Activated CD4-positive, alpha-beta T cell treated with anti-CD3 and anti-CD28 coated beads for 36 hours (primary cell): ENCODE measurements at regions not wholly inside any gene's neighbourhood (a gene's known extent, or its start where the extent isn't known, plus 50 kb on each side); places are given as distances from the start of the nearest gene placed in this dataset.

Experiments
- ATAC-seq: fragments of 200-7000 bp; cut with Tn5 transposase; one replicate; pipeline ENCODE4 v1.10.0; 2021; ENCODE audit warnings: mild to moderate bottlenecking, moderate library complexity
- CTCF ChIA-PET: fragments of 350-600 bp; sonication (Branson Sonifier 250); formaldehyde crosslinking; loops from one replicate; lab custom pipeline; 2021; ENCODE audit warnings: antibody characterized with exemption; lab: Charles Lee
- POLR2A ChIA-PET: fragments of 350-600 bp; sonication (Branson Sonifier 250); formaldehyde crosslinking; loops from one replicate; lab custom pipeline; 2021; ENCODE audit warnings: antibody characterized with exemption, inconsistent platforms; lab: Charles Lee
- DNase-seq: peaks from one replicate; pipeline ENCODE4 v3.0.0-alpha.2; 2020
- H3K27ac Mint-ChIP-seq: one replicate; pipeline ENCODE4 v1.8.0; 2021; ENCODE audit warnings: mixed read lengths
- H3K27me3 Mint-ChIP-seq: one replicate; pipeline ENCODE4 v1.8.0; 2021; ENCODE audit warnings: mixed read lengths
- H3K36me3 Mint-ChIP-seq: one replicate; pipeline ENCODE4 v1.8.0; 2021; ENCODE audit warnings: low read depth, mixed read lengths
- H3K4me1 Mint-ChIP-seq: one replicate; pipeline ENCODE4 v1.8.0; 2021; ENCODE audit warnings: mixed read lengths
- H3K4me3 Mint-ChIP-seq: one replicate; pipeline ENCODE4 v1.8.0; 2021; ENCODE audit warnings: mild to moderate bottlenecking, moderate library complexity, mixed read lengths
- H3K9me3 Mint-ChIP-seq: one replicate; pipeline ENCODE4 v1.8.0; 2021; ENCODE audit warnings: low read depth, mixed read lengths
- intact Hi-C, 2 experiments: fragments of 100-400 bp; cut with DNase I in 1 of 2; cut with micrococcal nuclease in 1 of 2; formaldehyde crosslinking; loops; one replicate each; pipeline versions ENCODE4 v1.14.2 to v1.15.1; 2022 to 2024; cut with DNase I, micrococcal nuclease

- no peaks in the 10 kb centered on the region for H3K9me3 Mint-ChIP-seq
- H3K36me3 Mint-ChIP-seq, result no peaks in the 10 kb centered on the region
- H3K4me3 Mint-ChIP-seq, result no peak overlapping the region
- no peaks in the 10 kb centered on the region for H3K4me1 Mint-ChIP-seq
- ChIA-PET POLR2A (no interaction called here), CTCF (no interaction called here)
- DNase-seq, result no peak
- peaks cover 2% of the 10 kb centered on the region for H3K27me3 Mint-ChIP-seq
- ATAC-seq, result no peak
- H3K27ac Mint-ChIP-seq, result no peak overlapping the region
- intact Hi-C loops, result loop anchor here (5.0 kb wide), 2 partner anchors 791 to 811 kb away; no protein-coding TSS in a partner anchor
Observed at GRCh38 chr14:53536446-53536845, 383.3 kb upstream of the DDHD1 start.

- ATAC-seq, result no peak
- Mint-ChIP-seq H3K4me3 (no peak overlapping the region), H3K9me3 (no peaks in the 10 kb centered on the region), H3K4me1 (no peaks in the 10 kb centered on the region), H3K36me3 (no peaks in the 10 kb centered on the region), H3K27me3 (peaks cover 2% of the 10 kb centered on the region), H3K27ac (no peak overlapping the region)
- POLR2A ChIA-PET, result no interaction called here
- DNase-seq, result no peak
- intact Hi-C loops, result loop anchor here (5.0 kb wide), 2 partner anchors 792 to 812 kb away; no protein-coding TSS in a partner anchor
- CTCF ChIA-PET, result no interaction called here
Observed at GRCh38 chr14:53534841-53535240, 381.7 kb upstream of the DDHD1 start.

DNA sequence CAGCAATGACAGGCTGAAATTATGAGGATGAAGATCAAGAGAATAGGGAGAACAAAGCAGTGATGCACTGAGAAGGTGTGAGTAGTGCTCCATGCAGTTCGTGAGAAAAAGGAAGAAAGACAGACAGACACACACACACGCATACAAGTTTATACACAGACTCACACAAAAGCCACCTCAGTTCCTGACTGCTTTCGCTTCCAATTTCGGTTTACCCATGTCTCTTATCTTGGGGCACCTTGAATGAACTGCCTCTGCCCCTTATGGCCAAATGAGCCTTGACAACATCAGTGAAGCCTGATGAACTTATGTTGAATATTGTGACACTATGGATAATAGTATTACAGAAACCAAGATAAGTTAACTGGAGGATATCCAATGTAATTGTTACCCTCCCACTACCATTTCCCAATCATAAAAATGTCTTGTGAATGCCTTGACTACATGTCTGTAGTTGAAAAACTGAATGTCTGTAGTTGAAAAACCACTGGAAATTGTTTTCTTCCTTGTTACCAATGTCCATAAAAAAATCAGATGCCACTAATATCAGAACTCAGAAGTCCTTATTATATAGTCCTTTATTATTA lies 380.4 kb upstream of the DDHD1 start:
- ATAC-seq, result no peak
- Mint-ChIP-seq H3K9me3 (no peaks in the 10 kb centered on the region), H3K4me3 (no peak overlapping the region), H3K36me3 (no peaks in the 10 kb centered on the region), H3K4me1 (no peaks in the 10 kb centered on the region), H3K27me3 (no peaks in the 10 kb centered on the region), H3K27ac (no peak overlapping the region)
- ChIA-PET CTCF (no interaction called here), POLR2A (no interaction called here)
- intact Hi-C loops, result no loop called here
- no peak for DNase-seq

GRCh38 chr14:53532853-53533252 lies 379.7 kb upstream of the DDHD1 start:
- ChIA-PET CTCF (interaction anchor here (1.7 kb wide), 1 partner anchor 17 kb away, joined by 6 read pairs; no protein-coding TSS in a partner anchor), POLR2A (no interaction called here)
- intact Hi-C loops, result no loop called here
- Mint-ChIP-seq H3K27me3 (no peaks in the 10 kb centered on the region), H3K36me3 (no peaks in the 10 kb centered on the region), H3K27ac (no peak overlapping the region), H3K4me3 (no peak overlapping the region), H3K4me1 (no peaks in the 10 kb centered on the region), H3K9me3 (no peaks in the 10 kb centered on the region)
- ATAC-seq (no peak), DNase-seq (no peak)

DNA sequence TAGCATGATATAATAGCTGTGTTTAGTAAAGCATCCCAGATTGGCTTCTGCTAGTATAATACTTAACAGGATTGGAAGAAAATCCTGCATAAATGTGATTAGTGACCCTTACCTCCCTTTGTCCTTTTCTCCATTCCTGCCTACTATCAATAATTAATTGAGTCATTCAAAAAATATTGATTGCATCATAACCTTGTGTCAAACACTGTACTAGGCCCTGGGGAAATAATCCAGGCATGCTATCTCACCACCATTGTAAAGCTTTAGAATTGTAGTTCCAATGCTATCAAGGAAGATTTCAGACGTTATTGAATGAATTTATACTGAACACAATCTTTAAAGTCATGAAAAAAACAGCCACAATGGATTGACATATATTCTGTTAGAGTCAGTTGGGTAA lies 378.6 kb upstream of the DDHD1 start:
- Mint-ChIP-seq H3K4me1 (no peaks in the 10 kb centered on the region), H3K9me3 (no peaks in the 10 kb centered on the region), H3K4me3 (no peak overlapping the region), H3K27me3 (no peaks in the 10 kb centered on the region), H3K36me3 (no peaks in the 10 kb centered on the region), H3K27ac (no peak overlapping the region)
- ChIA-PET CTCF (interaction anchor here (1.7 kb wide), 1 partner anchor 16 kb away, joined by 6 read pairs; no protein-coding TSS in a partner anchor), POLR2A (no interaction called here)
- intact Hi-C loops, result no loop called here
- DNase-seq (no peak), ATAC-seq (no peak)

DNA sequence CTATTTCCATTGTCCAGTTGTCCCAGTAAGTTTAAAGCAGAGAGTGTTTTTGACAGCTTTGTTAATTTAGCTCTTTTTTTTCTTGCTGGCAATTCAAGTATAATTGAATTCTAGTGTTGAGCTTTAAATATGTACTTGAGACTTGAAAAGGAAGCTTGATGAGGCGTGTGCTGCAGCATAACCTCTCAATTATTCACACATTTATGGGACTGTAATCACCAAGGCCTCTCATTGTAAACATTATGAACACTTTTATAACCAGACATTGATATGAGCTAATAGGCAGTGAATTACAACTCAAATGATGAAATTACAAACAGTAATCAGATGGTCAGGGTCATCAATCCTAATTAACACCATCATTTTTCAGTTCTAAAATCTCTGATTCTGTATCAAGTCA lies 378.0 kb upstream of the DDHD1 start:
- DNase-seq (no peak), ATAC-seq (no peak)
- H3K36me3 Mint-ChIP-seq, result no peaks in the 10 kb centered on the region
- H3K27me3 Mint-ChIP-seq, result no peaks in the 10 kb centered on the region
- H3K4me1 Mint-ChIP-seq, result no peaks in the 10 kb centered on the region
- no peak overlapping the region for H3K27ac Mint-ChIP-seq
- no peak overlapping the region for H3K4me3 Mint-ChIP-seq
- no peaks in the 10 kb centered on the region for H3K9me3 Mint-ChIP-seq
- intact Hi-C loops, result no loop called here
- POLR2A ChIA-PET, result no interaction called here
- CTCF ChIA-PET, result interaction anchor here (1.7 kb wide), 1 partner anchor 16 kb away, joined by 6 read pairs; no protein-coding TSS in a partner anchor

GRCh38 chr14:53529519-53529918 lies 376.4 kb upstream of the DDHD1 start:
- CTCF ChIA-PET, result interaction anchor here (0.7 kb wide), 1 partner anchor 63 kb away, joined by 4 read pairs; no protein-coding TSS in a partner anchor

GRCh38 chr14:53528185-53528671 lies 375.1 kb upstream of the DDHD1 start:
- Mint-ChIP-seq H3K9me3 (no peaks in the 10 kb centered on the region), H3K4me1 (no peaks in the 10 kb centered on the region), H3K36me3 (no peaks in the 10 kb centered on the region), H3K4me3 (no peak overlapping the region), H3K27ac (no peak overlapping the region), H3K27me3 (no peaks in the 10 kb centered on the region)
- intact Hi-C loops, result no loop called here
- no peak for ATAC-seq
- POLR2A ChIA-PET, result no interaction called here
- DNase-seq, result no peak
- CTCF ChIA-PET, result interaction anchor here (0.6 to 0.8 kb wide), 2 partner anchors 12 to 194 kb away, joined by 3 read pairs; no protein-coding TSS in a partner anchor

More at GRCh38 chr14:53529519-53529918, 376.4 kb upstream of the DDHD1 start:
- Mint-ChIP-seq H3K4me1 (no peaks in the 10 kb centered on the region), H3K36me3 (no peaks in the 10 kb centered on the region), H3K27me3 (no peaks in the 10 kb centered on the region), H3K9me3 (no peaks in the 10 kb centered on the region), H3K27ac (no peak overlapping the region), H3K4me3 (no peak overlapping the region)
- intact Hi-C loops, result no loop called here
- no peak for ATAC-seq
- POLR2A ChIA-PET, result no interaction called here
- DNase-seq, result no peak

- POLR2A ChIA-PET, result no interaction called here
- Mint-ChIP-seq H3K4me1 (no peaks in the 10 kb centered on the region), H3K27ac (no peak overlapping the region), H3K27me3 (no peaks in the 10 kb centered on the region), H3K4me3 (no peak overlapping the region), H3K36me3 (no peaks in the 10 kb centered on the region), H3K9me3 (no peaks in the 10 kb centered on the region)
- ATAC-seq (no peak), DNase-seq (no peak)
- intact Hi-C loops, result no loop called here
- CTCF ChIA-PET, result interaction anchor here (0.6 kb wide), 1 partner anchor 272 kb away, joined by 3 read pairs; no protein-coding TSS in a partner anchor
Observed at GRCh38 chr14:53526200-53526599, 373.1 kb upstream of the DDHD1 start.

DNA sequence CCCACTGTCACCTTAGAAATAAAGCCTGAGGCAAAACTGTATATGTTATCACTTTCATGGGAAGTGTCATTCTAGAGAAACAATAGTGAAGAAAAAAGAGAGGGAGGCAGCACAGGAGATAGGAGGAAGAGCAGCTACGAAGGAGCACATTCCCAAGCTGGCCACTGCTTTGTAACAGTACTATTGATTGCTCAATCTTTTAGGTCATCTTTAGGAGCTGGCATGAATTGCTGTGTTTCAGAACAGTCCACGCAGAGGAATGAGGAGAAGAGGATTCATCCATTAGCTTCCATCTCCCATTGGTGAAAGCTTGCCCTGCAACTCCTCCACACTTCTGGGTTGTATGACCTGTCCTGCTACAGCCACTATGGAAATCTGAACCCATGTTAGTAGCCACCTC lies 372.5 kb upstream of the DDHD1 start:
- H3K4me1 Mint-ChIP-seq, result no peaks in the 10 kb centered on the region
- no peaks in the 10 kb centered on the region for H3K9me3 Mint-ChIP-seq

DNA sequence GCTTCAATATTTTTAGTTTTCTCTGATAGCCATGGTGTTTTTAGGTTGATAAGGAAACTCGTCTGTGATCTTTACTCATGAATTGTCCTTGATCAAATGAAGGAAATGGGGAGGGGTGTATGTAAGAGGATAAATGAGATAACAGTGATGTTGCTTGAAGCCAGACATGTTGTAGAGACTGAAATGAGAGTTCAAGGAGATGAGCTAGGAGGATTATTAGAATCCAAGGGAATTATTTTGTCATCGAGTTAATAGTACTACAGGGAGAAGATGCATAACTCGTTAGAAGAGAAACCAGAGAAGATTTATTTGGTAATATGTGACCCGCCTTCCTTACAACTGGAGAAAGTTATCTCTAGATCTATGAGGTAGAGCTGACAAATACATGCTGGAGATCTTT lies 371.3 kb upstream of the DDHD1 start:
- intact Hi-C loops, result no loop called here
- Mint-ChIP-seq H3K9me3 (no peaks in the 10 kb centered on the region), H3K36me3 (no peaks in the 10 kb centered on the region), H3K4me1 (no peaks in the 10 kb centered on the region), H3K27me3 (no peaks in the 10 kb centered on the region), H3K27ac (no peak overlapping the region), H3K4me3 (no peak overlapping the region)
- POLR2A ChIA-PET, result no interaction called here
- ATAC-seq (no peak), DNase-seq (no peak)
- CTCF ChIA-PET, result interaction anchor here (1.4 kb wide), 1 partner anchor 16 kb away, joined by 3 read pairs; no protein-coding TSS in a partner anchor

More for the DNA sequence above, 372.5 kb upstream of the DDHD1 start:
- POLR2A ChIA-PET, result no interaction called here
- CTCF ChIA-PET, result no interaction called here
- Mint-ChIP-seq H3K27me3 (no peaks in the 10 kb centered on the region), H3K4me3 (no peak overlapping the region), H3K36me3 (no peaks in the 10 kb centered on the region), H3K27ac (no peak overlapping the region)
- DNase-seq (no peak), ATAC-seq (no peak)
- intact Hi-C loops, result no loop called here

GRCh38 chr14:53523226-53523625 lies 370.1 kb upstream of the DDHD1 start:
- Mint-ChIP-seq H3K27ac (no peak overlapping the region), H3K27me3 (no peaks in the 10 kb centered on the region), H3K4me1 (no peaks in the 10 kb centered on the region), H3K4me3 (no peak overlapping the region), H3K9me3 (no peaks in the 10 kb centered on the region), H3K36me3 (no peaks in the 10 kb centered on the region)
- DNase-seq (no peak), ATAC-seq (no peak)
- CTCF ChIA-PET, result interaction anchor here (1.4 kb wide), 1 partner anchor 17 kb away, joined by 3 read pairs; no protein-coding TSS in a partner anchor
- intact Hi-C loops, result no loop called here
- POLR2A ChIA-PET, result no interaction called here
